ENCODE measurements at regions not wholly inside any gene's neighbourhood (a gene's known extent, or its start where the extent isn't known, plus 50 kb on each side); places are given as distances from the start of the nearest gene placed in this dataset.
"Not testable (repeated sequence)": the region's sequence is repeated elsewhere in the genome, so short reads cannot be mapped to it uniquely, and the experiment has no call there.

DNA sequence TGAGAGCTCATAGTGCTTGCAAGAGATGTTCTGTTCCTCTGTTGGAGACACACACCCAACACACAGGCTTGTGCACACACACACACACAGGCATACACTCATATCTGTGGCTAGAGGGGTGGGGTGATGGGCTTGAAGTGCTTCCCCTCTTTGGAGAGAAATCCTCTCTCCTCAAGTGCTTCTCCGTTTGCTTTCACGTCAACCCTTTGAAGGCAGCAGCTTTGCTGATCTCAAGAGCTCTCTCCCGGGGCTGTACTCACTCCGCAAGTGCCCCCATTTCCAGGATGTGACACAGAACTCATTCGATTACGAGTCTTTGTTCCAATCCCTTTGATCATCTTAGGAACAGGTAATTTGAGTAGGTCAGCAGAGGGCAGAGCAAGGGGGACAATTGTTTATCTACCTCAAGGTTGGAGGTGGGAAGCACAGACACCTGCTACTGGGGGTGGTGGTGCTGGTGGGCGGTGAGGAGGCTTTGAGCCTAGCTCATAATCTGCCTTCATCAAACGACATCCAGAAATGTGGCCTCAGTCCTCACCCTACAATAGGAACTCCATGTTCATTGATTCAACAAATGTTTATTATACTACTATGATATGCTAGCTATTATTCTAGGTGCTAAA, 529.8 kb upstream of the CADM1 start:
- Histone ChIP-seq H3K27me3 (no peaks in the 10 kb centered on the region), H3K27ac (no peak overlapping the region), H3K9me3 (no peaks in the 10 kb centered on the region), H3K4me3 (no peak overlapping the region), H3K36me3 (replicated peaks in 1 of 2; ENCODE audit: insufficient read depth in 1 of 2, low read depth in 2 of 2) (no peaks in the 10 kb centered on the region), H3K4me1 (no peaks in the 10 kb centered on the region)
- intact Hi-C loops (cut with DNase I) = no loop called here
- TF ChIP-seq, protein P1, sequence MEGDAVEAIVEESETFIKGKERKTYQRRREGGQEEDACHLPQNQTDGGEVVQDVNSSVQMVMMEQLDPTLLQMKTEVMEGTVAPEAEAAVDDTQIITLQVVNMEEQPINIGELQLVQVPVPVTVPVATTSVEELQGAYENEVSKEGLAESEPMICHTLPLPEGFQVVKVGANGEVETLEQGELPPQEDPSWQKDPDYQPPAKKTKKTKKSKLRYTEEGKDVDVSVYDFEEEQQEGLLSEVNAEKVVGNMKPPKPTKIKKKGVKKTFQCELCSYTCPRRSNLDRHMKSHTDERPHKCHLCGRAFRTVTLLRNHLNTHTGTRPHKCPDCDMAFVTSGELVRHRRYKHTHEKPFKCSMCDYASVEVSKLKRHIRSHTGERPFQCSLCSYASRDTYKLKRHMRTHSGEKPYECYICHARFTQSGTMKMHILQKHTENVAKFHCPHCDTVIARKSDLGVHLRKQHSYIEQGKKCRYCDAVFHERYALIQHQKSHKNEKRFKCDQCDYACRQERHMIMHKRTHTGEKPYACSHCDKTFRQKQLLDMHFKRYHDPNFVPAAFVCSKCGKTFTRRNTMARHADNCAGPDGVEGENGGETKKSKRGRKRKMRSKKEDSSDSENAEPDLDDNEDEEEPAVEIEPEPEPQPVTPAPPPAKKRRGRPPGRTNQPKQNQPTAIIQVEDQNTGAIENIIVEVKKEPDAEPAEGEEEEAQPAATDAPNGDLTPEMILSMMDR (IDR thresholded peaks at IDR 0.05) = no peak
- TF ChIP-seq POLR2A (IDR thresholded peaks at IDR 0.05) = no peak
- ATAC-seq (no peak), DNase-seq (no peak)
- WGBS, 2 donors = 13 to 18% methylated on average over 8 of the region's 8 CpGs

DNA sequence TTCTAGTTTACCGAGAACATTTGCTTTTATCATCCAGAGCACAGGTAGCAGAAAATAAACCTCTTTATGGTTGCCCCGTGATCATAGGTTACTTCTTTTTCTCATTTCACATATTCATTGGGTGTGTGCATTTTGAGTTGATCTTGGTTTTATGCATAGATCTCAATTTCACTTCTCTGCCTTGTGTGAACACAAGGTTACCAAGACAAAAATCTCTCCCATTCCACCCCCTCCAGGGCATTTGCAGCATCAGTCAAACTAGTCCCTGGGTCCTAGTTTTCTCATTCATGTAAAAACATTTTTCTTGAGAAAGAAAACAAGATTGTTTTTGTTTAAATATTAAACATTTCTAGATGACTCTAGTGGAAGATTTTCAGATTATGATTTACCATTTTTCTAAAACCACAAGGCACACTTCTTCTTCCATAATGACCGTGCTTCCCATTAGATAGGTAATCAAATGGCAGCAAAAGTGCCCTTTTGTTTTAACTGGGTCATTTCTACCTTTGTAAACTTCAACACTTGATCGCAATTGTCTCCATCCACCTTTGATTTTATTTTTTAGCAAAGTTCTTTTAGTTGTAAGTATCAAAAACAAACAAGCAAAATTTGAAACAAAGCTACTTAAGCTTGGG, 526.6 kb upstream of the CADM1 start:
- Histone ChIP-seq H3K36me3 (replicated peaks in 1 of 2; ENCODE audit: insufficient read depth in 1 of 2, low read depth in 2 of 2) (no peaks in the 10 kb centered on the region), H3K4me3 (no peak overlapping the region), H3K27ac (no peak overlapping the region), H3K27me3 (no peaks in the 10 kb centered on the region), H3K9me3 (no peaks in the 10 kb centered on the region), H3K4me1 (no peaks in the 10 kb centered on the region)
- ATAC-seq = no peak
- 62 to 67% methylated on average over 4 of the region's 4 CpGs for WGBS, 2 donors
- DNase-seq = no peak
- intact Hi-C loops (cut with DNase I) = no loop called here
- TF ChIP-seq, protein P1 (IDR thresholded peaks at IDR 0.05) = no peak
- TF ChIP-seq POLR2A (IDR thresholded peaks at IDR 0.05) = no peak

DNA sequence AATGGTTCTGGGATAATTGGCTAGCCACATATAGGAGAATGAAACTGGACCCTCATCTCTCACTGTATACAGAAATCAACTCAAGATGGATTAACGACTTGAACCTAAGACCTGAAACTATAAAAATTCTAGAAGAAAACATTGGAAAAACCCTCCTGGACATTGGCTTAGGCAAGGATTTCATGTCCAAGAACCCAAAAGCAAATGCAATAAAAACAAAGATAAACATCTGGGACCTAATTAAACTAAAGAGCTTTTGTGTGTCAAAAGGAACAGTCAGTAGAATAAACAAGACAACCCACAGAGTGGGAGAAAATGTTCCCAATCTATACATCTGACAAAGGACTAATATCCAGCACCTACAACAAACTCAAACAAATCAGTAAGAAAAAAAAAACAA, 524.3 kb upstream of the CADM1 start:
- peaks cover 0 to 11% (median 0%) of the 10 kb centered on the region in 3 donors for H3K9me3 ChIP-seq
- DNase-seq; ATAC-seq; intact Hi-C loops (cut with DNase I); H3K4me1 ChIP-seq; H3K27ac ChIP-seq; H3K4me3 ChIP-seq; H3K36me3 ChIP-seq (replicated peaks in 1 of 2; ENCODE audit: insufficient read depth in 1 of 2, low read depth in 2 of 2); H3K27me3 ChIP-seq: not testable (repeated sequence)
- 42 to 52% methylated on average over 1 of the region's 1 CpG for WGBS, 2 donors

DNA sequence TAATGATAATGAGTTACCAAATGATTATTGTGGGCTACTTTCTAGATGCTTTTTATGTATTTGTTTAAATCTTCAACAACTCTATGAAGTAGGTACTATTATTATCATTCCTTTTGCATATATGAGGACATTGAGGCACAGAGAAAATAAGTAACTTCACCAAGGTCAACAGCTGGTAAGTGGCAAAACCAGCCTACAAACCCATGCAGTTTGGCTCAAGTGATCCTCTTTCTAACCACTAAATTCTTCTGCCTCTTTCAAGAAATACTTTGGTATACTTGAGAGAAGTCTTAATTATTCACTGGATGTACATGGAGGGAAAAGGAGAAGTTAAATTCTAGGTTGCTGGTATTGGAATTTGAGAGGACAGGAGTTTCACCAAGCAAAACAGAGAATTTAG, 495.2 kb upstream of the CADM1 start:
- H3K9me3 ChIP-seq = no peaks in the 10 kb centered on the region
- no peak for DNase-seq
- H3K27me3 ChIP-seq = no peaks in the 10 kb centered on the region
- no peaks in the 10 kb centered on the region for H3K36me3 ChIP-seq (replicated peaks in 1 of 2; ENCODE audit: insufficient read depth in 1 of 2, low read depth in 2 of 2)
- no peak overlapping the region for H3K4me3 ChIP-seq
- intact Hi-C loops (cut with DNase I) = no loop called here
- H3K27ac ChIP-seq = no peak overlapping the region
- no peak for TF ChIP-seq POLR2A (IDR thresholded peaks at IDR 0.05)
- TF ChIP-seq, protein P1 (IDR thresholded peaks at IDR 0.05) = no peak
- ATAC-seq = no peak
- no peaks in the 10 kb centered on the region for H3K4me1 ChIP-seq

DNA sequence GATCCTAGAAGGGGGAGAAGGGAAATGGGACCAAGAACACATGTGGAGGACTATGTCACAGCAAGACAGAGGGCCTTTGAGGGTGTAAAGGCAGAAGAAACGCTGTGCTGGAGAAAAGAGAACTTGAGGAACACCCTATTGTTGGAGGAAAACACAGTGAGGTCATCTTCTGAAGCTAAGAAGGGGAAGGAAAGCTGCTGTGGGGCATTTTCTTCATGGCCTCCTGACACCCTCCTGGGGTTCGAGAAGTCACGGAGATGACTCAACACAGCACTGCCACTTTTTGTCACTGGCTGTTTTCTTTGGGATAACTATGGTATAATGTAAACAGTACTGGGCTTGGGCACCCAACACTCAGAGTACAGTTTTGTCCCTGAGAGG, 492.6 kb upstream of the CADM1 start:
- no peaks in the 10 kb centered on the region for H3K4me1 ChIP-seq
- H3K27me3 ChIP-seq = no peaks in the 10 kb centered on the region
- intact Hi-C loops (cut with DNase I) = no loop called here
- H3K27ac ChIP-seq = no peak overlapping the region
- no peak for ATAC-seq
- TF ChIP-seq, protein P1 (IDR thresholded peaks at IDR 0.05) = no peak
- no peak for TF ChIP-seq POLR2A (IDR thresholded peaks at IDR 0.05)
- H3K9me3 ChIP-seq = no peaks in the 10 kb centered on the region
- peak in 1 of 4 donors; percentile 16 for DNase-seq
- no peak overlapping the region for H3K4me3 ChIP-seq
- no peaks in the 10 kb centered on the region for H3K36me3 ChIP-seq (replicated peaks in 1 of 2; ENCODE audit: insufficient read depth in 1 of 2, low read depth in 2 of 2)
- 58 to 82% methylated on average over 3 of the region's 3 CpGs for WGBS, 2 donors
